AG09309 (cell line): ENCODE measurements at regions not wholly inside any gene's neighbourhood (a gene's known extent, or its start where the extent isn't known, plus 50 kb on each side); places are given as distances from the start of the nearest gene placed in this dataset.

ENCODE experiments used
- DNase-seq: peaks from one replicate; pipeline ENCODE4 v3.0.0-alpha.2; 2010; ENCODE audit warnings: low read depth
- H3K4me3 ChIP-seq: 2 replicates; pipeline ENCODE4 v1.5.1; 2011; ENCODE audit warnings: mild to moderate bottlenecking, low read depth, low read length, moderate library complexity; ENCODE audit not compliant: control insufficient read depth
- TF ChIP-seq, protein P1 (sequence below): IDR thresholded peaks from 2 replicates; pipeline ENCODE4 v1.5.1; 2011; ENCODE audit warnings: mild to moderate bottlenecking, low read depth, low read length, inconsistent platforms; ENCODE audit not compliant: insufficient read depth, control insufficient read depth; ENCODE audit errors: missing control alignments

GRCh38 chr4:170242471-170242870, 152.7 kb upstream of the AADAT start:
- no peak overlapping the region for H3K4me3 ChIP-seq
- no peak for DNase-seq
- TF ChIP-seq, protein P1, sequence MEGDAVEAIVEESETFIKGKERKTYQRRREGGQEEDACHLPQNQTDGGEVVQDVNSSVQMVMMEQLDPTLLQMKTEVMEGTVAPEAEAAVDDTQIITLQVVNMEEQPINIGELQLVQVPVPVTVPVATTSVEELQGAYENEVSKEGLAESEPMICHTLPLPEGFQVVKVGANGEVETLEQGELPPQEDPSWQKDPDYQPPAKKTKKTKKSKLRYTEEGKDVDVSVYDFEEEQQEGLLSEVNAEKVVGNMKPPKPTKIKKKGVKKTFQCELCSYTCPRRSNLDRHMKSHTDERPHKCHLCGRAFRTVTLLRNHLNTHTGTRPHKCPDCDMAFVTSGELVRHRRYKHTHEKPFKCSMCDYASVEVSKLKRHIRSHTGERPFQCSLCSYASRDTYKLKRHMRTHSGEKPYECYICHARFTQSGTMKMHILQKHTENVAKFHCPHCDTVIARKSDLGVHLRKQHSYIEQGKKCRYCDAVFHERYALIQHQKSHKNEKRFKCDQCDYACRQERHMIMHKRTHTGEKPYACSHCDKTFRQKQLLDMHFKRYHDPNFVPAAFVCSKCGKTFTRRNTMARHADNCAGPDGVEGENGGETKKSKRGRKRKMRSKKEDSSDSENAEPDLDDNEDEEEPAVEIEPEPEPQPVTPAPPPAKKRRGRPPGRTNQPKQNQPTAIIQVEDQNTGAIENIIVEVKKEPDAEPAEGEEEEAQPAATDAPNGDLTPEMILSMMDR = no peak

- TF ChIP-seq, protein P1 = no peak
- no peak overlapping the region for H3K4me3 ChIP-seq
- no peak for DNase-seq
Measured at GRCh38 chr4:170234800-170235199, 145.0 kb upstream of the AADAT start.

DNA sequence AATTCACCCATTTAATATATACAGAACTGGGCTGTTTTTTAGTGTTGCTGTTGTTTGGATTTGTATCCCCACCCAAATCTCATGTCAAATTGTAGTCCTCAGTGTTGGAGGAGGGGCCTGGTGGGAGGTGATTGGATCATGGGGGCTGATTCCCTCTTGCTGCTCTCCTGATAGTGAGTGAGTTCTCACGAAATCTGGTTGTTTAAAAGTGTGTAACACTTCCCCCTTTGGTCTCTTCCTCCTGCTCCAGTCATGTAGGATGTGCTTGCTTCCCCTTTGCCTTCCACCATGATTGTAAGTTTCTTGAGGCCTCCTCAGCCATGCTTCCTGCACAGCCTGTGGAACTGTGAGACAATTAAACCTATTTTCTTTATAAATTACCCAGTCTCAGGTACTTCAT, 141.6 kb upstream of the AADAT start:
- TF ChIP-seq, protein P1 = no peak
- DNase-seq = no peak

DNA sequence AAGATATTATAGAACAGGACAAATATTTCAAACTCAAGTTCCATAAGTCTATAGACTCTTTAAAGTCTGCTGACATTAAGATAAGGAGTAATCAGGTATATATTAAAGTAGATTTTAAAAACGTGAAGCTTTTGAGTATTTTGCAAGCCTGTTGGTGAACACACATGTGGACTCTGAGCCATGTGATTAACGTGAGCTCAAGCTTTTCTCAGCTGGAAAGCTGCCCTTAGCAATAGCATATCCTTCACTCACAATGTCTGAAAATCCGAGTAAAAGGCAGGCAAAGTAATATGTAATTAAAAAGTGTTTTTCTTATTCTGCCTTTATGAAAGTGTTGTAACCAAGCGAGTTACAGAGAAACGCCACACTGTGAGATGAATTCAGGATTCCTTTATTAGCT, 140.5 kb upstream of the AADAT start:
- DNase-seq = no peak

More for the DNA sequence above, 141.6 kb upstream of the AADAT start:
- H3K4me3 ChIP-seq = no peak overlapping the region

DNA sequence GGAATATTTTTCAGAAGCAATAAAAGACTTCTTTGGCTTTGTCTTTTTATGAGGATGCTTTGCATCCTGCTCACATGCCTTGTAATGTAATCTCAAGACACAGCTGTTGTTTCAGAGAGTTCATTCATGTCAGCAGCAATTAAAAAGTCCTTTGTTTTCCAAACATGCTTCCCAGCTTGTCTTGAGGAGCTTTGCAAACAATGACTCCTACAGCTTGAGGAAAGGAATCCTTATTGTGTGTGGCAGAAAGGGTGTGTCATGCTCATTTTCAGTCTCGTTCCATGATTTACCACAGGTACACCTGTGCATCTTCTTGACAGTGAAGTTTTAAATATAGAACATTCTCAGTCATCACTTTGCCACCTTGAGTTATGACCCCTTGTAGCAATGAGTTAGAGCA, 139.2 kb upstream of the AADAT start:
- TF ChIP-seq, protein P1 = no peak
- no peak overlapping the region for H3K4me3 ChIP-seq
- no peak for DNase-seq

More for the DNA sequence above, 140.5 kb upstream of the AADAT start:
- no peak overlapping the region for H3K4me3 ChIP-seq
- TF ChIP-seq, protein P1 = no peak

DNA sequence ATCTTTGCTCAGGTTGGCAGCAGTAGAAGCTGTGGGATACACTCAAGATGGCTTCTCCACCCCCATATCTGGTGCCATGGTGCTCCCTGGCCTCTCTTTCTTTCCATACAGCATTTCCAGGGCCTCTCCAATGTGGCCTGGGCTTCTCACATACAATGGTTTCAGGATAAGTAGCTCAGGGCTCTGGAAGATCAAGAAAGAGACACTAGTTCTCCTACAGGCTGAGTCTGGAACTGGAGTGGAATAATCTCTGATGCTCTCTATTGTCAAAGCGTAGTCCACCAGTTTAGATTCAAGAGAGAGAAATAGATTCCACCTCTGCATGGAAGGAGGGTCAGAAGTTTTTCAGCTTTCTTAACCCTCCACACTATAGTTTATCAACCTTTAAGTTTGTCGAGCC, 138.2 kb upstream of the AADAT start:
- H3K4me3 ChIP-seq = no peak overlapping the region
- TF ChIP-seq, protein P1 = no peak
- no peak for DNase-seq

GRCh38 chr4:170226288-170226687, 136.5 kb upstream of the AADAT start:
- no peak overlapping the region for H3K4me3 ChIP-seq
- DNase-seq = no peak
- TF ChIP-seq, protein P1 = no peak
